ENCODE measurements at regions not wholly inside any gene's neighbourhood (a gene's known extent, or its start where the extent isn't known, plus 50 kb on each side); places are given as distances from the start of the nearest gene placed in this dataset.

DNA sequence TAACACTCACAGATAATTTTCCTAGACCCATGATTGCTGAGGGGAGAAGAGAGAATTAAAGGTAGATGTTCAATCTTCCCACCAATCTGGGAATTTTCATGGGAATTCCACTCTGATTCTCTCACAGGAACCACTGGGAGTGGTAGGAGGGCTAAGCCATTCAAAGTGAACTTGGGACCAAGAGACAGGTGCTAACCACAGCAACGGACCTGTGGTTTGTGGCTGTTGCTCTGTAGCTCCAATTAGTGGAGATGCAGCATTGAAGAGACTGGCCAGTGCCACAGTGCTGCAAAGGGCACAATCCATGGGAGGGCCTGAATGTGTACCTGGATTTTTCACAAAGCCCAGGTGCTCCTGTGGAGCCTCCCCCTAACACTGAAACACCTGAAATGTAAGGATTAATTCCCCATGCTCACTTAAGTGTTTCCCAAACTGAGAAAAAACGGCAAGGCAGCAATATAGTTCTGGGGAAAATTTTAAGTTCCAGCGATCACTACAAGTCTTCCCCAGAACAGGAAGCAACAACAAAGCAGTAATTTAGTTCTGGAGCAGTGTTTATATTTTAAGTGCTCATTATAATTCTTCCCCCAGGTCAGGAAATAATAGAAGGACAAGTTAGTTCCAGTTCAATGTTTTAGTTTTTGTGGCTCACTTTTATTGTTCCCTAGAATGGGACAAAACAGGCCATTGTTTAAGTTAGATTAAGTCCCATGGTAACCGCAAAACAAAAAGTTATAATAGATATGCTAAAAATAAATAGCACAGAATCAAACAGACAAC is 1045.8 kb downstream of the CNTNAP5 start:
- no peaks in the 10 kb centered on the region for H3K36me3 Mint-ChIP-seq (ENCODE audit: low read depth)
- no peaks in the 10 kb centered on the region for H3K4me1 Mint-ChIP-seq

GRCh38 chr2:125073440-125073839 is 1048.4 kb downstream of the CNTNAP5 start:
- Mint-ChIP-seq H3K27ac (no peak overlapping the region), H3K4me1 (no peaks in the 10 kb centered on the region), H3K4me3 (no peak overlapping the region), H3K36me3 (ENCODE audit: low read depth) (no peaks in the 10 kb centered on the region), H3K9me3 (peaks cover 18% of the 10 kb centered on the region), H3K27me3 (ENCODE audit: low read depth) (no peaks in the 10 kb centered on the region)
- TF ChIP-seq, protein P1, sequence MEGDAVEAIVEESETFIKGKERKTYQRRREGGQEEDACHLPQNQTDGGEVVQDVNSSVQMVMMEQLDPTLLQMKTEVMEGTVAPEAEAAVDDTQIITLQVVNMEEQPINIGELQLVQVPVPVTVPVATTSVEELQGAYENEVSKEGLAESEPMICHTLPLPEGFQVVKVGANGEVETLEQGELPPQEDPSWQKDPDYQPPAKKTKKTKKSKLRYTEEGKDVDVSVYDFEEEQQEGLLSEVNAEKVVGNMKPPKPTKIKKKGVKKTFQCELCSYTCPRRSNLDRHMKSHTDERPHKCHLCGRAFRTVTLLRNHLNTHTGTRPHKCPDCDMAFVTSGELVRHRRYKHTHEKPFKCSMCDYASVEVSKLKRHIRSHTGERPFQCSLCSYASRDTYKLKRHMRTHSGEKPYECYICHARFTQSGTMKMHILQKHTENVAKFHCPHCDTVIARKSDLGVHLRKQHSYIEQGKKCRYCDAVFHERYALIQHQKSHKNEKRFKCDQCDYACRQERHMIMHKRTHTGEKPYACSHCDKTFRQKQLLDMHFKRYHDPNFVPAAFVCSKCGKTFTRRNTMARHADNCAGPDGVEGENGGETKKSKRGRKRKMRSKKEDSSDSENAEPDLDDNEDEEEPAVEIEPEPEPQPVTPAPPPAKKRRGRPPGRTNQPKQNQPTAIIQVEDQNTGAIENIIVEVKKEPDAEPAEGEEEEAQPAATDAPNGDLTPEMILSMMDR (IDR thresholded peaks at IDR 0.05; ENCODE audit: unreplicated experiment in 3 of 3), result no peak

More for the DNA sequence above, 1045.8 kb downstream of the CNTNAP5 start:
- TF ChIP-seq, protein P1 (IDR thresholded peaks at IDR 0.05; ENCODE audit: unreplicated experiment in 3 of 3), result no peak
- Mint-ChIP-seq H3K9me3 (peaks cover 9% of the 10 kb centered on the region), H3K4me3 (no peak overlapping the region), H3K27ac (no peak overlapping the region), H3K27me3 (ENCODE audit: low read depth) (no peaks in the 10 kb centered on the region)

DNA sequence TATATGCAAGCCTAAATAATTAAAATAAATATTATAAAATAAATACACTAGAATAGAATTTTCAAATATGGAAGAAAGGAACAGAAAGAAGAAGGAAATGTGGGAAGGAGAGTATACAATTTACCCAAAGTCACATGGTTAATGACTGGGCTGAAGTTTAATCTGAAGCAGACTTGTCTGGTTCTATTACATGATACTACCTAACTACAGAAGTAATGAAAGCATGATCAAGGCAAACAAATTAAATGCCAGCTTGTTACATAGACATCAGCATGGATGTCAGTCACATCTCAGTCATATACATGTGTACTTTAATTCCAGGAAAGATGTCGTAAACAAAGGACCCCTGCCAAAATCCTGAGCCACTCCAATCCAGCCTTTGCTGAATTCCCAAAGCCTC is 1060.8 kb downstream of the CNTNAP5 start:
- H3K4me3 Mint-ChIP-seq, result no peak overlapping the region

GRCh38 chr2:125086313-125087184 is 1061.5 kb downstream of the CNTNAP5 start:
- Mint-ChIP-seq H3K36me3 (ENCODE audit: low read depth) (no peaks in the 10 kb centered on the region), H3K4me3 (no peak overlapping the region), H3K27ac (no peak overlapping the region), H3K9me3 (no peaks in the 10 kb centered on the region), H3K27me3 (ENCODE audit: low read depth) (no peaks in the 10 kb centered on the region), H3K4me1 (no peaks in the 10 kb centered on the region)
- TF ChIP-seq, protein P1 (IDR thresholded peaks at IDR 0.05; ENCODE audit: unreplicated experiment in 3 of 3), result no peak

More for the DNA sequence above, 1060.8 kb downstream of the CNTNAP5 start:
- no peaks in the 10 kb centered on the region for H3K9me3 Mint-ChIP-seq
- no peaks in the 10 kb centered on the region for H3K27me3 Mint-ChIP-seq (ENCODE audit: low read depth)
- H3K36me3 Mint-ChIP-seq (ENCODE audit: low read depth), result no peaks in the 10 kb centered on the region
- no peak overlapping the region for H3K27ac Mint-ChIP-seq
- TF ChIP-seq, protein P1 (IDR thresholded peaks at IDR 0.05; ENCODE audit: unreplicated experiment in 3 of 3), result no peak
- no peaks in the 10 kb centered on the region for H3K4me1 Mint-ChIP-seq

GRCh38 chr2:125092276-125093009 is 1067.4 kb downstream of the CNTNAP5 start:
- Mint-ChIP-seq H3K4me1 (no peaks in the 10 kb centered on the region), H3K27me3 (ENCODE audit: low read depth) (no peaks in the 10 kb centered on the region), H3K9me3 (no peaks in the 10 kb centered on the region), H3K27ac (no peak overlapping the region), H3K4me3 (no peak overlapping the region), H3K36me3 (ENCODE audit: low read depth) (no peaks in the 10 kb centered on the region)
- TF ChIP-seq, protein P1 (IDR thresholded peaks at IDR 0.05; ENCODE audit: unreplicated experiment in 3 of 3), result no peak
